ENCODE measurements at regions not wholly inside any gene's neighbourhood (a gene's known extent, or its start where the extent isn't known, plus 50 kb on each side); places are given as distances from the start of the nearest gene placed in this dataset.

- 29% methylated on average over 1 of the region's 2 CpGs for WGBS (ENCODE audit: insufficient coverage)
- Mint-ChIP-seq H3K27me3 (peaks cover 24 to 29% of the 10 kb centered on the region in 2 donors), H3K4me3 (no peak overlapping the region), H3K4me1 (no peaks in the 10 kb centered on the region), H3K36me3 (no peaks in the 10 kb centered on the region), H3K27ac (no peak overlapping the region), H3K9me3 (no peaks in the 10 kb centered on the region)
- DNase-seq (no peak), ATAC-seq (replicated peaks in 1 of 4) (no peak)
- Histone ChIP-seq H3K27me3 (replicated peaks in 1 of 2; ENCODE audit: control insufficient read depth in 2 of 2, extremely low read depth in 1 of 2, insufficient read depth in 2 of 2, low read length in 1 of 2) (peaks cover 3 to 4% of the 10 kb centered on the region in 2 experiments), H3K27ac (ENCODE audit: low read length) (no peak overlapping the region), H3K4me1 (ENCODE audit: control insufficient read depth in 1 of 2, extremely low read depth in 1 of 2, insufficient read depth in 2 of 2, low read length in 2 of 2) (no peaks in the 10 kb centered on the region), H3K4me3 (ENCODE audit: control insufficient read depth in 1 of 2, extremely low read depth in 1 of 2, low read length in 1 of 2) (no peak overlapping the region), H3K9me3 (no peaks in the 10 kb centered on the region), H3K36me3 (ENCODE audit: control insufficient read depth in 2 of 2, extremely low read depth in 1 of 2, insufficient read depth in 1 of 2, low read length in 1 of 2) (no peaks in the 10 kb centered on the region)
- ChIA-PET POLR2A (no interaction called here), CTCF (no interaction called here)
Measured at GRCh38 chr22:22048981-22049531, 66.5 kb upstream of the TOP3B start.

GRCh38 chr22:22048318-22048942, 65.8 kb upstream of the TOP3B start:
- Mint-ChIP-seq H3K36me3 (no peaks in the 10 kb centered on the region), H3K27me3 (peaks cover 24 to 26% of the 10 kb centered on the region in 2 donors), H3K27ac (no peak overlapping the region), H3K4me1 (no peaks in the 10 kb centered on the region), H3K4me3 (no peak overlapping the region), H3K9me3 (no peaks in the 10 kb centered on the region)
- Histone ChIP-seq H3K27me3 (replicated peaks in 1 of 2; ENCODE audit: control insufficient read depth in 2 of 2, extremely low read depth in 1 of 2, insufficient read depth in 2 of 2, low read length in 1 of 2) (peaks cover 3 to 8% of the 10 kb centered on the region in 2 experiments), H3K4me1 (ENCODE audit: control insufficient read depth in 1 of 2, extremely low read depth in 1 of 2, insufficient read depth in 2 of 2, low read length in 2 of 2) (no peaks in the 10 kb centered on the region), H3K4me3 (ENCODE audit: control insufficient read depth in 1 of 2, extremely low read depth in 1 of 2, low read length in 1 of 2) (no peak overlapping the region), H3K27ac (ENCODE audit: low read length) (no peak overlapping the region), H3K9me3 (no peaks in the 10 kb centered on the region), H3K36me3 (ENCODE audit: control insufficient read depth in 2 of 2, extremely low read depth in 1 of 2, insufficient read depth in 1 of 2, low read length in 1 of 2) (no peaks in the 10 kb centered on the region)
- no peak for ATAC-seq (replicated peaks in 1 of 4)
- POLR2A ChIA-PET: no interaction called here
- no CpG with 5 or more reads among the region's 2 CpGs for WGBS (ENCODE audit: insufficient coverage)
- CTCF ChIA-PET: no interaction called here
- no peak for DNase-seq

- no peaks in the 10 kb centered on the region for H3K4me1 Mint-ChIP-seq
- H3K27ac Mint-ChIP-seq: no peak overlapping the region
- H3K36me3 Mint-ChIP-seq: no peaks in the 10 kb centered on the region
- no peak for ATAC-seq (replicated peaks in 1 of 4)
- no CpG with 5 or more reads among the region's 4 CpGs for WGBS (ENCODE audit: insufficient coverage)
- Histone ChIP-seq H3K4me1 (ENCODE audit: control insufficient read depth in 1 of 2, extremely low read depth in 1 of 2, insufficient read depth in 2 of 2, low read length in 2 of 2) (no peaks in the 10 kb centered on the region), H3K27ac (ENCODE audit: low read length) (no peak overlapping the region), H3K27me3 (replicated peaks in 1 of 2; ENCODE audit: control insufficient read depth in 2 of 2, extremely low read depth in 1 of 2, insufficient read depth in 2 of 2, low read length in 1 of 2) (peaks cover 3 to 9% of the 10 kb centered on the region in 2 experiments), H3K9me3 (no peaks in the 10 kb centered on the region), H3K4me3 (ENCODE audit: control insufficient read depth in 1 of 2, extremely low read depth in 1 of 2, low read length in 1 of 2) (no peak overlapping the region), H3K36me3 (ENCODE audit: control insufficient read depth in 2 of 2, extremely low read depth in 1 of 2, insufficient read depth in 1 of 2, low read length in 1 of 2) (no peaks in the 10 kb centered on the region)
- H3K27me3 Mint-ChIP-seq: peaks cover 18 to 26% of the 10 kb centered on the region in 2 donors
- DNase-seq: no peak
- no peak overlapping the region for H3K4me3 Mint-ChIP-seq
- POLR2A ChIA-PET: no interaction called here
- no peaks in the 10 kb centered on the region for H3K9me3 Mint-ChIP-seq
- CTCF ChIA-PET: no interaction called here
Measured at GRCh38 chr22:22047776-22048175, 65.2 kb upstream of the TOP3B start.

- no CpG with 5 or more reads among the region's 3 CpGs for WGBS (ENCODE audit: insufficient coverage)
- peaks cover 13 to 22% of the 10 kb centered on the region in 2 donors for H3K27me3 Mint-ChIP-seq
Measured at GRCh38 chr22:22047266-22047665, 64.7 kb upstream of the TOP3B start.

GRCh38 chr22:22046370-22046769, 63.8 kb upstream of the TOP3B start:
- CTCF ChIA-PET: no interaction called here
- no peaks in the 10 kb centered on the region for H3K9me3 Mint-ChIP-seq

More at GRCh38 chr22:22047266-22047665, 64.7 kb upstream of the TOP3B start:
- no peaks in the 10 kb centered on the region for H3K36me3 ChIP-seq (ENCODE audit: control insufficient read depth in 2 of 2, extremely low read depth in 1 of 2, insufficient read depth in 1 of 2, low read length in 1 of 2)
- H3K4me3 ChIP-seq (ENCODE audit: control insufficient read depth in 1 of 2, extremely low read depth in 1 of 2, low read length in 1 of 2): no peak overlapping the region
- POLR2A ChIA-PET: no interaction called here
- no peak overlapping the region for H3K27ac ChIP-seq (ENCODE audit: low read length)
- no peak overlapping the region for H3K4me3 Mint-ChIP-seq
- H3K27me3 ChIP-seq (replicated peaks in 1 of 2; ENCODE audit: control insufficient read depth in 2 of 2, extremely low read depth in 1 of 2, insufficient read depth in 2 of 2, low read length in 1 of 2): peaks cover 3 to 9% of the 10 kb centered on the region in 2 experiments
- no peaks in the 10 kb centered on the region for H3K9me3 Mint-ChIP-seq
- CTCF ChIA-PET: no interaction called here
- no peak for DNase-seq
- no peaks in the 10 kb centered on the region for H3K4me1 Mint-ChIP-seq
- ATAC-seq (replicated peaks in 1 of 4): no peak
- H3K27ac Mint-ChIP-seq: no peak overlapping the region
- no peaks in the 10 kb centered on the region for H3K4me1 ChIP-seq (ENCODE audit: control insufficient read depth in 1 of 2, extremely low read depth in 1 of 2, insufficient read depth in 2 of 2, low read length in 2 of 2)
- H3K9me3 ChIP-seq: no peaks in the 10 kb centered on the region
- no peaks in the 10 kb centered on the region for H3K36me3 Mint-ChIP-seq

GRCh38 chr22:22045571-22046335, 63.2 kb upstream of the TOP3B start:
- POLR2A ChIA-PET: no interaction called here
- no peak for DNase-seq
- Histone ChIP-seq H3K9me3 (no peaks in the 10 kb centered on the region), H3K27me3 (replicated peaks in 1 of 2; ENCODE audit: control insufficient read depth in 2 of 2, extremely low read depth in 1 of 2, insufficient read depth in 2 of 2, low read length in 1 of 2) (peaks cover 3 to 9% of the 10 kb centered on the region in 2 experiments), H3K27ac (ENCODE audit: low read length) (no peak overlapping the region), H3K4me3 (ENCODE audit: control insufficient read depth in 1 of 2, extremely low read depth in 1 of 2, low read length in 1 of 2) (no peak overlapping the region), H3K36me3 (ENCODE audit: control insufficient read depth in 2 of 2, extremely low read depth in 1 of 2, insufficient read depth in 1 of 2, low read length in 1 of 2) (no peaks in the 10 kb centered on the region), H3K4me1 (ENCODE audit: control insufficient read depth in 1 of 2, extremely low read depth in 1 of 2, insufficient read depth in 2 of 2, low read length in 2 of 2) (no peaks in the 10 kb centered on the region)
- Mint-ChIP-seq H3K4me3 (no peak overlapping the region), H3K4me1 (no peaks in the 10 kb centered on the region), H3K27me3 (peaks cover 8 to 11% of the 10 kb centered on the region in 2 donors), H3K9me3 (no peaks in the 10 kb centered on the region), H3K36me3 (no peaks in the 10 kb centered on the region), H3K27ac (no peak overlapping the region)
- ATAC-seq (replicated peaks in 1 of 4): no peak
- CTCF ChIA-PET: no interaction called here
- WGBS (ENCODE audit: insufficient coverage): no CpG with 5 or more reads among the region's 6 CpGs

More at GRCh38 chr22:22046370-22046769, 63.8 kb upstream of the TOP3B start:
- Mint-ChIP-seq H3K36me3 (no peaks in the 10 kb centered on the region), H3K4me3 (no peak overlapping the region), H3K27me3 (peaks cover 8 to 15% of the 10 kb centered on the region in 2 donors), H3K4me1 (no peaks in the 10 kb centered on the region), H3K27ac (no peak overlapping the region)
- DNase-seq: no peak
- Histone ChIP-seq H3K9me3 (no peaks in the 10 kb centered on the region), H3K4me1 (ENCODE audit: control insufficient read depth in 1 of 2, extremely low read depth in 1 of 2, insufficient read depth in 2 of 2, low read length in 2 of 2) (no peaks in the 10 kb centered on the region), H3K27ac (ENCODE audit: low read length) (no peak overlapping the region), H3K27me3 (replicated peaks in 1 of 2; ENCODE audit: control insufficient read depth in 2 of 2, extremely low read depth in 1 of 2, insufficient read depth in 2 of 2, low read length in 1 of 2) (peaks cover 3 to 9% of the 10 kb centered on the region in 2 experiments), H3K4me3 (ENCODE audit: control insufficient read depth in 1 of 2, extremely low read depth in 1 of 2, low read length in 1 of 2) (no peak overlapping the region), H3K36me3 (ENCODE audit: control insufficient read depth in 2 of 2, extremely low read depth in 1 of 2, insufficient read depth in 1 of 2, low read length in 1 of 2) (no peaks in the 10 kb centered on the region)
- ATAC-seq (replicated peaks in 1 of 4): no peak
- POLR2A ChIA-PET: no interaction called here
- 33% methylated on average over 1 of the region's 3 CpGs for WGBS (ENCODE audit: insufficient coverage)
